Esophagus (tissue), 2 donors: ENCODE measurements at regions not wholly inside any gene's neighbourhood (a gene's known extent, or its start where the extent isn't known, plus 50 kb on each side); places are given as distances from the start of the nearest gene placed in this dataset.

Source experiments
- H3K27ac ChIP-seq, 2 donors: one replicate each; pipeline ENCODE4 v1.5.1; 2013; ENCODE audit warnings: low read depth in 2 of 2, mild to moderate bottlenecking in 2 of 2, inconsistent platforms in 1 of 2, low read length in 1 of 2, moderate library complexity in 1 of 2
- H3K27me3 ChIP-seq, 2 donors: one replicate each; pipeline ENCODE4 v1.6.1; 2013; ENCODE audit warnings: low read length in 2 of 2, control low read depth in 1 of 2, mild to moderate bottlenecking in 1 of 2; ENCODE audit not compliant: insufficient read depth in 2 of 2, control insufficient read depth in 1 of 2
- H3K36me3 ChIP-seq, 2 donors: one replicate each; pipeline ENCODE4 v1.6.1; 2013; ENCODE audit warnings: low read length in 1 of 2; ENCODE audit not compliant: control insufficient read depth in 2 of 2, insufficient read depth in 2 of 2
- H3K4me1 ChIP-seq, 2 donors: one replicate each; pipeline ENCODE4 v1.6.1; 2013; ENCODE audit warnings: low read length in 1 of 2; ENCODE audit not compliant: control insufficient read depth in 2 of 2, insufficient read depth in 2 of 2
- H3K4me3 ChIP-seq, 2 donors: one replicate each; pipeline ENCODE4 v1.5.1; 2013; ENCODE audit warnings: low read length in 2 of 2, mild to moderate bottlenecking in 2 of 2, low read depth in 1 of 2, moderate library complexity in 1 of 2
- H3K9me3 ChIP-seq, 2 donors: one replicate each; pipeline ENCODE4 v1.6.1; 2013; ENCODE audit warnings: mild to moderate bottlenecking in 2 of 2, low read depth in 1 of 2, low read length in 1 of 2, moderate library complexity in 1 of 2; ENCODE audit not compliant: control insufficient read depth in 2 of 2, insufficient read depth in 1 of 2
- WGBS, 2 donors: extraction: QIAGEN DNeasy Blood & Tissue Kit; methylation state at CpG; one replicate each; pipeline ENCODE4 v1.1.7; 2013; 5-methylcytosine and 5-hydroxymethylcytosine counted together
- donor health status: healthy with polysubstance abuse.
- donor health status: Bipolar disorder and iron deficiency.

DNA sequence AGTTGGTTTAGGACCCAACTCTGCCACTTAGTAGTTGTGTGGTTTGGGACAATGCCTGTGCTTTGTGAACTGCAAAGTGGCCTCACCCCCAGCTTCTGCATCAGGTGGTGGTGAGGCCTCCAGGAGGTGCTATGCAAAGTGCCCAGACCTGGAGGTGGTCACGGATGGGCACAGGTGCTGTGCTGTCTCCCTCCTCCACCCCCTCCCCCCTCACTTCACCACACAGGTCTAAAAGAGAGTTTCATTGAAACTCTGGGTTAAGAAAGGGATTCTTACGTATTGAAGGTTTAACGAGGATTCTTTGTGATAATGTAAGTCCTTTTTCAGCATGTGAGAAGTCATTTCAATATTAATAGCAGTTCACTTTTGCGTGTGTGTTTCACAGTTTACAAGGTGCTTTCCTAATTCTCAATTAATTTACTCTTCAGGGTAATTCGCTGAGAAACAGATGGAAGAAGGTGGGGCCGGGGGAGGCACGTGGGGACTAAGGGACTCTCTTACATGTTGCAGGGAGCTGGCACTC, 369.9 kb downstream of the LPIN1 start:
- Histone ChIP-seq H3K27me3 (no peaks in the 10 kb centered on the region), H3K4me1 (no peaks in the 10 kb centered on the region), H3K27ac (no peak overlapping the region), H3K36me3 (no peaks in the 10 kb centered on the region), H3K9me3 (no peaks in the 10 kb centered on the region), H3K4me3 (no peak overlapping the region)
- 87 to 93% methylated on average over 7 of the region's 7 CpGs for WGBS, 2 donors

DNA sequence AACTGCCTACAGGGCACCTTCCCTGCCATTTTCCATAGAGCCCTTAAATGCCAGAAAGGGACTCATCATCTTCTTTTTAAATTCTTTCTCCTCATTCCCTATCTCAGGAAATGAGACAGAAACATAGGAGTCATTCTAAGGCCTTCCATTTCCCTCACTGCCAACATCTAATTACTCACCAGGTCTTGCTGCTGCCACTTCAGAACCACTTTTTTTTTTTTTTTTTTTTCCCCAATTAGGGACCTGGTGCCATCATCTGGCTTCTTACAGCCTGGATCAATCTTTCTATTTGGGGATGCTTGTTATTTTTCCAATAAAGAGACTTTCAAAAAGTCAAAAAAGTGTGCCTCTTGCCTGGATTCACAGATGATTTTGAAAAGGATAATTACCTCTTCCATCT, 373.4 kb downstream of the LPIN1 start:
- Histone ChIP-seq H3K9me3 (no peaks in the 10 kb centered on the region), H3K4me1 (no peaks in the 10 kb centered on the region), H3K27ac (no peak overlapping the region), H3K36me3 (no peaks in the 10 kb centered on the region), H3K4me3 (no peak overlapping the region), H3K27me3 (no peaks in the 10 kb centered on the region)

DNA sequence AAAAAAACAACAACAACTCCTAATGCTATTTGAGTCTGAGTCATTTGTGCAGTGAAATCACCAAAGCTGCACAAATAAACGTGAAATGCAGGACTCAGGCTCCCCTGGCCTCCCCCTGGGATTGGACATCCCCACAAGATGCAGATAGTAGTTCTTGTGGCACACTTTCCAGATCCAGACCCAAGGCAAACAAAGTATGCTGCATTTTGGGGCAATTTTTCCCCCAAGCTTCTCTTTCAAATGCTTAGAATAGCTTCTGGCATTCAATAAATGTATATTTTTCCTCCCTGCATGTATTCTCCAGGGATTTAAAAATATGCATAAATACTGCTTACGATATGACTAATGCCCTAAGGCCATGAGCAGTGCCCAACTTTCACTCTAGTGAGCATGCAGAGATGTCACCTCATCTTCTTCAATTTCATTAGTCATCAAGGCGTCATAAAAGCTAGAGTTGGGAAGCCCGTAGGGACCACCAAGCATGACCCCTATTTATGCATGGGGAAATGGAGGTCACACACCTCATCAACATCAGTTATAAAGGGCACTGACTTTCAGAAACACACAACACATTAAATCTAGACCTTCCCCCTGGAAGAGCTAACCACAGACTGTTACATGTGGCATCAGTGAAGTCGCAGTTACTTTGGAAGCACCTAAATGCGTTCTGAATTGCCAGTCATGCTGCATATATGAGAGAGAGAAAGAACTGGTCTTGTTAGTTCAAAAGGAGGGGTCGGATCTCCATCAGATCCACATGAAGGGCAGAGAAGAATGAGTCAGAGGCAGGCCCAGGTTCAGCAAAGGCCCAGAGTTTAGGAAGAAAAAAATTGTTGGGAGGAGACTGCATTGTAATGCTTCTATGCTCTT, 374.1 kb downstream of the LPIN1 start:
- Histone ChIP-seq H3K9me3 (no peaks in the 10 kb centered on the region), H3K4me3 (no peak overlapping the region), H3K4me1 (no peaks in the 10 kb centered on the region), H3K27me3 (no peaks in the 10 kb centered on the region), H3K27ac (no peak overlapping the region), H3K36me3 (no peaks in the 10 kb centered on the region)
- 59 to 73% methylated on average over 7 of the region's 7 CpGs for WGBS, 2 donors

DNA sequence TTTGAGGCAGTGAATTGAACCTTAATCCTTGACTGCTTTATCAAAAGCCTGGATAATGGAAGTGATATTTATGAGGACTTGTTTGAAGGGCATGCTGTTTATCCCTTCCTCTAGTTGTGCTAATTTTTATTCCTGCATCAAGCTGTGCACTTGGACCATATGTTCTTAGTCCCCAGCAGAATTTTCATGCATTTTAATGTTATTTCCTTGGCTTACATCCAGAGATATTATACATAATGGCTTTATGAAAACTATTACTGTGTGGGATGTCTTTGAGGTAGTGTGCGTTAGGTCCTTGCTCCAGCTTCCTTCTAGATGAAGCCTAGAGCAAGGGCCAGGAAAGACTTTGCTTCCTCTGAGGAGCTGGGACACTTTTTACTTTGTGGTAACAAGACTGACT, 378.4 kb downstream of the LPIN1 start:
- no peaks in the 10 kb centered on the region for H3K36me3 ChIP-seq
- WGBS, 2 donors, result 95% methylated on average over 1 of the region's 1 CpG
- no peaks in the 10 kb centered on the region for H3K9me3 ChIP-seq
- H3K4me1 ChIP-seq, result no peaks in the 10 kb centered on the region
- H3K27me3 ChIP-seq, result no peaks in the 10 kb centered on the region
- no peak overlapping the region for H3K4me3 ChIP-seq
- no peak overlapping the region for H3K27ac ChIP-seq

DNA sequence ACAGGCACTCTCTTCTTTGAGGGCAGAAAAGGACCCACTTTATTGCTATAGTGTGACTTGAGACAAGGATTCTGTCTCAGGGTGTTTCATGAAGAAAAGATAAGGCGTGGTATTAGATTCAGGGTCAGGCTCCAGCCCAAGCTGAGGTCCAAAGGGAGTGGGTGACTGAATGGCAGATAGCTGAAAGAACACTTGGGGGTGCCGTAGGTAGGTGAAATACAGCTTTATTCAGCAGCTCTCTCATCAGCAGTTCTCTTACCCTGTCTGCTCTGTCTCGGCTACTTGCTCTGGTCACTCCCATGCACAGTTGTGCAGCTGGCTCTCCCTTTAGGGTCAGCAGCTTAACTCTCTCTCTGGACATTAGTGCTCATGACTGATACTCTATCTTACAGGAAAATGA, 379.9 kb downstream of the LPIN1 start:
- H3K4me1 ChIP-seq, result no peaks in the 10 kb centered on the region

DNA sequence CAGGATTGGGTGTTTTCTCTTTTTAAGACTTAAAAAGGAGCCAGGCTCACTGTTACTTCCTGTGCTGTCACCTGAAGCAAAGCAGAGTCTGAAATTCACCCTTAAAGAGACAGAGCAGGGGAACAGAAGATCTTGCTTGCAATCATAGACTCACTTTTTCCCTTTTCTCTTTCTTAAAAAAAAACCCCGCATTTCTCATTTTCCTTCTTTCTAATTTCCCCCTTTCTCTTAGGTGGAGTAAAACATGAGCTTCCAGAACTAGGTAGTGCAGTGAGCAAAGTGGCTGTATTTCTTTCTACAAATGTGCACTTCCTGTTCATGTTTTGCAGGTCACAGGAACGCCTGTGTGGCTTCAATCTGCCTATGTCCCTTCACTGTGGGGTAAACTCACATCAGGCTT, 381.2 kb downstream of the LPIN1 start:
- Histone ChIP-seq H3K9me3 (no peaks in the 10 kb centered on the region), H3K27me3 (no peaks in the 10 kb centered on the region), H3K36me3 (no peaks in the 10 kb centered on the region), H3K4me1 (no peaks in the 10 kb centered on the region), H3K27ac (no peak overlapping the region), H3K4me3 (no peak overlapping the region)
- 80% methylated on average over 2 of the region's 2 CpGs for WGBS, 2 donors

More for the DNA sequence above, 379.9 kb downstream of the LPIN1 start:
- Histone ChIP-seq H3K36me3 (no peaks in the 10 kb centered on the region), H3K9me3 (no peaks in the 10 kb centered on the region), H3K27me3 (no peaks in the 10 kb centered on the region), H3K27ac (no peak overlapping the region), H3K4me3 (no peak overlapping the region)
- 90 to 96% methylated on average over 3 of the region's 3 CpGs for WGBS, 2 donors

DNA sequence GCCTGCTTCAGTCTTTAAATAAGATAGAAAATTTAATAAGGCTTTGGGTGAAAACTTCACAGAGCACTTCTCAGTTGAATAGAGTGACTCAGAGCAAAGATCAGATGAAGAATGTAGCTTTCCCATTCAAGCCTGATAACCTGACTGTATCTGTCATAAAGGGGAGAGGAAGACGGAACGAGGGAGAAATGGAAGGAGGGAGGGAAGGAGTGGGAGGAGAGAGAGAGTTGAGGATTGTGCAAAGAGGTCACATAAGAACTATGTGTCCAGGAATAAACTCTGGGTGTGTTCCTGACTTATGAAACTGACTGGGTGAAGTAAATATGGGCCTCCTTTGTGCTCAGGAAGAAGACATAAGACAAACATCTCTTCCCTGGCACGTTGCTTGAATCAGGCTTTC, 385.5 kb downstream of the LPIN1 start:
- H3K4me1 ChIP-seq, result no peaks in the 10 kb centered on the region
- no peak overlapping the region for H3K4me3 ChIP-seq
- H3K27me3 ChIP-seq, result no peaks in the 10 kb centered on the region
- H3K27ac ChIP-seq, result no peak overlapping the region
- H3K9me3 ChIP-seq, result no peaks in the 10 kb centered on the region
- no peaks in the 10 kb centered on the region for H3K36me3 ChIP-seq
- WGBS, 2 donors, result 47 to 56% methylated on average over 3 of the region's 3 CpGs

DNA sequence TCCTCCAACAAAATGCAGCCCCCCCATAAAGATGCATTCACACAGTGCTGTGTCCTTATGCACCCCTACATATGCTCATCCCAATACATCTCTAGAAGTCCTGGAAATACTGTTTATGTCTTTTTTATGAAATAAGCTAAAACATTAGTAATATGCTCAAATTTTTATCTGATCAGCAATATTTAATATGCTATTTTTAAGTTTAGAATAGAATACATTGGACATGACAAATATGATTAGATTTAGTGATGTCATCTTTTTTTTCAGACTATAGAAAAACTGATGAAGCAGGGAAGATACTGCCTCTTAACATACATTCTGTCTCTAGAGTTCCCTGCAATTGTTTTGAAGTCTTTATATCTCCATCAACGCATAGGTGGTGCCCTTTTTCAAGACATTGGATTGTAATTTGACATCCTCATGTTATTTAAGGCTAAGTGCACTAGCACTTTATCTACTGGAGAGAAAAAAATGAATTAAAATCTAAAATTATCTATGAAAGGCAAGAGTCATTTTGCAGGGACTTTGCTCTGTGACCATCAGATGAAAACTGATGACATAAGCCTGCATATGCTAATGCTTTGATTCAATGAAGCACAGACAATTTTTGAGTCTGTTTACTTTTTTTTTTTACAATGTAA, 395.3 kb downstream of the LPIN1 start:
- WGBS, 2 donors, result 34 to 76% methylated on average over 1 of the region's 1 CpG
- Histone ChIP-seq H3K27ac (no peak overlapping the region), H3K27me3 (no peaks in the 10 kb centered on the region), H3K4me3 (no peak overlapping the region), H3K36me3 (no peaks in the 10 kb centered on the region), H3K9me3 (no peaks in the 10 kb centered on the region), H3K4me1 (no peaks in the 10 kb centered on the region)

DNA sequence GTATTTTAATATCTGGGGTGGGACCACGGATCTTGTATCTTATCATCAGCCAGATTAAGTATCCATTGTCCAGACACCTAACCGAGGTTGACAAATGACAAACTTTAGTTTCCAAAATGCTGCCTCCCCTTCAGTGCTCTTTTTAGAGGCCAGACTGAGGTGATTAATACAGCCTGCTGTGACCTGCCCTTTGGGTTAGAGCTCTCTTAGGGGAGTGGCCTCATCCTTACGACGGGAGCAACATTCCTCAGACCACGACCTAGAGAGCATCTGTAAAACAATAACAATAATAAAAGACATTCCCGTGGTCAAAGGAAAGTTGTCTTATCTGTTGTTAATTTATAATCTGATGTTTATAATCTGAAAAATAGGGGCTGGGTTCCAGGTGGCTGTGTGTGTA, 405.3 kb downstream of the LPIN1 start:
- Histone ChIP-seq H3K36me3 (no peaks in the 10 kb centered on the region), H3K4me3 (no peak overlapping the region), H3K27me3 (no peaks in the 10 kb centered on the region), H3K4me1 (no peaks in the 10 kb centered on the region), H3K9me3 (no peaks in the 10 kb centered on the region), H3K27ac (no peak overlapping the region)
- WGBS, 2 donors, result 39 to 40% methylated on average over 6 of the region's 6 CpGs

DNA sequence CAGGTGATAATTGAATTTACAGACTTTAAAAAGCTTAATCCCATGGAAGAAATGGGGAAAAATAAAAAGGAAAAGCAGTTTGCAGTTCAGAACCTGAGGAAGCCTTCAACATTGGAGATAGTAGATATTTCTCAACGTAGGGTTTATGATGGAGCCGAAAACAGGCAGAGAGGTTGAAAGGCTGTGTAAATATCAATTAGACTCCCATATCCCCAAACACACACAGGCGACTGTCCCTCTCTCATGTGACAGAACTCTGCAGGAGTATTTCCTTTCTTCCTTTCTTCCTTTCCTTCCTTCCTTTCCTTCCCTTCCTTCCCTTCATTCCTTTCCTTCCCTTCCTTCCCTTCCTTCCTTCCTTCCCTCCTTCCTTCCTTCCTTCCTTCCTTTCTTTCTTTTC, 406.5 kb downstream of the LPIN1 start:
- no peaks in the 10 kb centered on the region for H3K27me3 ChIP-seq
- no peak overlapping the region for H3K27ac ChIP-seq
- H3K4me3 ChIP-seq, result no peak overlapping the region
- no peaks in the 10 kb centered on the region for H3K4me1 ChIP-seq
- no peaks in the 10 kb centered on the region for H3K9me3 ChIP-seq
- no peaks in the 10 kb centered on the region for H3K36me3 ChIP-seq
- WGBS, 2 donors, result 87 to 89% methylated on average over 3 of the region's 3 CpGs
